Globus pallidus (tissue), 1 donor: ENCODE measurements at regions not wholly inside any gene's neighbourhood (a gene's known extent, or its start where the extent isn't known, plus 50 kb on each side); places are given as distances from the start of the nearest gene placed in this dataset.
A peak's percentile ranks its signal among the peaks of the same experiment; 100 is the strongest.
"Not testable (repeated sequence)": the region's sequence is repeated elsewhere in the genome, so short reads cannot be mapped to it uniquely, and the experiment has no call there.

Experiments
- DNase-seq: peaks from one replicate; pipeline ENCODE4 v3.0.0-alpha.2; 2015; ENCODE audit warnings: low spot score

DNA sequence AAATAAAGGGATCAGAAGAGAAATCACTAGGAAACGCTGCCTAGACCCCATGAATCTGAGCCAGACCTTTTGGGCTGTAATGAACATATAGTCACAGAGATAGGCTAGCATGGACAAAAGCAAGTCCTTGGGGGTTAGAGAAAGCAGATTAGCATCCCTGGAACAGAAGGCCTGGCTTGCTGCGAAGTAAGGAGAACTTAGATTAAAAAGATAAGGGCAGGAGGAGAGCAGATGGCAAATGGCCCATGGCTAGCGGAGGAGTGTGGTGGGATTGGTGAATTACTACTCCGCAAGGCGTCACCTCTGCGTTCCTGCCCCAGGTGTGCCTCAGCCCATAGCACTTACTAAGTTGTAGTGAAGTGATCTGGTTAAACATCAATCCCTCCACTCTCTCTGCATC, 92.3 kb upstream of the ZNF438 start:
- no peak for DNase-seq

DNA sequence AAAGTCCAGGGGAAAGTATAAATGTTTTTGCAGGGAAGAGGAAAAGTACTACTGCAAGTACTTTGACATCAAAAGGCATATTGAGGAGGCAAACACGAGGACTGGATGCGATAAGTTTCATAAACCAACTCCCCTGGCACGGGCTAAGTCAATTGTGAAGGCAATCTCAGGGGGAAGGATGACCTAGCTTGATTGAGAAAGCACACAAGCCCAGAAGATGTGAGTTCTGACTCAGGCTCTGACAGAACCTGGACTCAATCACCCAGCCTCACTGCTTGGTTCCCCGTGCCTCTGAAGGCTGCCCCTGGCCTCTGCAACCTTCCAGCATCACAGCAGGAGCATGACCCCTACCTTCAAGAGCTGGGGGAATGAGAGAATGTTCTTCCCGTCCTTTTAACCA, 93.2 kb upstream of the ZNF438 start:
- no peak for DNase-seq

DNA sequence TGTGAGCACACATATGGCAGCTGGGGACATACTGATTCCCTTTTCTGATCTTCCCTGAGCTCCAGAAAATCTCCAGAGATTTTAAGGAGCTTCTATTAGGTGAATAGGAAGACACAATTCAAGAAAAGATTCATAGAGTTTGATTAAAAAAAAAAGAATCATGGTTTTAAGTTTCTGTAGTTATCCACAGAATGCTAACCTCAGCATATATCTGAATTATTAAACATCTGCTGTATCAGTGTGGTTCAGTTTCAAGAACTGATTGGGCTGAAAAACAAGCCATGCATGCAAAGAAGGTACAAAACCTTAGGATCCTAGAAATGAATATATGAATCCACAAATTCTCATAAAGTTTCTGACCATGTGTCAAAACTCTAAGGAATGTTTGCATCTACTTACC, 94.1 kb upstream of the ZNF438 start:
- DNase-seq, result no peak

DNA sequence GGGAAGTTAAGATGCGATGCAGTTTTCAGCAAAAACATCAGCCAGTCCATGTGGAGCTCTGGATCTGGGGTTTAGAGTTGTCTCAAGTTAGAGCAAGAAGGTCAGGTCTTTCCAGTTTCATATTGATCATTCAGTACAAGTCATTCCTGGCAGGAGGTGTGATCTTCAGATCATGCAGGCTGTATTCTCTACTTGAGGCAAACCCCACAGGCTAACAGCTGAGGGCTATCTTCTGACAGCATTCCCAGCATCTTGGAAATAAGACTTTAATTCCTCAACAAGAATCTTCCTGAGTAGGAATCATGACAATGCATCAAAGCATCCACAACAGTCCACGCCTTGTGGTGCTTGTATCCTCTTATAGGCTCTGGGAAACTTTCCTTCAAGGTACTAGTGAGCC, 94.9 kb upstream of the ZNF438 start:
- DNase-seq, result no peak

DNA sequence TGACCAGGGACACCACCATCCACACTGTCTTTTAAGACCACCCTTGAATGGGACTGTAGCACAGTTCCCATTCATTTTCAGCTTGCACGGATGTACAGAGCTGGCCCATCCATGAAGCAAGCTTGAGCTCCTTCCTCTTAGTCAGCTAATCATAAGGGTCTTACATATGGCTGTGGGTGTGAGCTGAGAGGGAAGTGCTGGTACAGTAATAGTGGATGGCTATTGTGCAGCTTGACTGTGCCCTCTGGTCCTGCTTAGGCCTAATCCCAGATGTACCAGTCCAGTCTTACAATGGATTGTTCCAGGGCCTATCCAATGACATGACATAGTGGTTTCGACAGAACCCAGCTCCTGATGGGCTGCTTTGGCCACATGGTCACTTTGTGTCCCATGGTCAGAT, 96.9 kb upstream of the ZNF438 start:
- DNase-seq, result no peak

DNA sequence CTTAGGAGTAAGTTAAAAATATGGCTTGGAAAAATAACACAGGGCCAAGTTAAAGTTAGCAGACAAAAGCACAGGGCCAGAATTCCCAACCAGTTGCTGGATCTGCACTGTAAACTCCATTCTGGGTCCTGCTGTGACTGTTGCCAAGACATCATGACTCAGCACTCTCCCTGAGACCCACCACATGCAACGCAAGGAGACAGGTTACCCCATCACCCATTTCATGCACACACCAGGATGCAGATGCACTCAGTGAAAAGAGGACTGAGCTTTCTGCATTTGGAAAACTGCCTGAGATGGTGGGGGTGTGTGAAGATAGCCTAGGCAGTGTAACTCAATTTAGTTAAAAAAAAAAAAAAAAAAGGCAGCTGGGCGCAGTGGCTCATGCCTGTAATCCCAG, 97.6 kb upstream of the ZNF438 start:
- DNase-seq, result no peak

DNA sequence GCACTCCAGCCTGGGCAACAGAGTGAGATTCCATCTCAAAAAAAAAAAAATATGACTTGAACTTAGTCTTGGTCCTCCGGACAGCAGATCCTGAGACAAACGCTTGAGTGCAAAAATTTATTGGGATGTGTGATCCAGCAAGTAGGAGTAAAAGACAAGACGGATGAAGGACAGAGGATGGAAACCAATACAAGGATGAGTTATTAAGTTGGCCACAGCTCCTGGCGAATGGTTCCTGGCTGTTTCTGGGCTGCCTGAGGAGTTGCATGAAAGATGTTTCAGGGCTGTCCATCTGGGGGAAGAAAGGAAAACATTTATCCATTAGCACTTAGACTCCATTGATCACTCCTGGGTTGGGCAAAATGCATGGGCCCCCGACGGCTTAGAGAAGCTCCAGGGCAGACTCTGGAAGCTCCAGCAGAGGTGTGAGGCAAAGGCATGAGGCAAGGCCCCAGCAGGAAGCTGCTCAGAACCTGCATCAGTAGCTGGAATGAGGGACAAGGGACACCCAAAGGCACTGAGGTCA, 98.3 kb upstream of the ZNF438 start:
- no peak for DNase-seq

DNA sequence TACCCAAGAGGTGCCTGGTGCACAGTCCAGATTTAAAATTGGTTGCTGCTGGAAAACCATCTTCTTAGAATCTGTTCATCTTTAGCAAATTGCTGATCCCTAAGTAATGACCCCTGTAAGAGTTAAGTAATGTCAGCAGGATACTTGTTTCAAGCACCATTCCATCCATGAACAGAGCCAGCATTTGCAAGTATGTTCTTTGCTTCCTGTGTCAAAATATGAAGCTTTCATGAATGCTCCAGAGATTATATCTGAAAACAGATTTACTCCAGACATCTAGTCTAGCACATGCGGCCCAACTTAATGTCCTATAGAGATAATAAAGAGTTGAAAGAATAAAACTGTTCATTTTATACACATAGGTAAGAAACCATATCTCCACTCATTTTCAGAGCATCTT, 98.7 kb upstream of the ZNF438 start:
- DNase-seq, result no peak

DNA sequence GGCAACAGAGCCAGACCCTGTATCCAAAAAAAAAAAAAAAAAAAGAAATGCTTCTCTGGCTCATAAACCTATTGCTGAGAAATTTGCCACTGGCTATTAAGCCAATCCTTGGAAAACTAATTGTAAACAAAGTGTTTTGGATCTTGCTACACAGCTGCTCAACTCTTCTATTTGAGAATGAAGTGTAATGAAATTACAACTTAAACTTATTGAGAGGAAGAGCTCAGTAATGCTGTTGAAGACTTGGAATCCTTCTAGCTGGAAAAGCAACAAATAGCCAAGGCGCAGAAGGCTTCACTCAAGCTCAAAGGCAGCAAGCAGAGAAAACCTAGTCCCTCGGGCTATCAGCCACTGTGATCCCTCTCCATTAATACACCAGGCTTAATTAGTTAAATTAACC, 99.6 kb upstream of the ZNF438 start:
- DNase-seq, result no peak

DNA sequence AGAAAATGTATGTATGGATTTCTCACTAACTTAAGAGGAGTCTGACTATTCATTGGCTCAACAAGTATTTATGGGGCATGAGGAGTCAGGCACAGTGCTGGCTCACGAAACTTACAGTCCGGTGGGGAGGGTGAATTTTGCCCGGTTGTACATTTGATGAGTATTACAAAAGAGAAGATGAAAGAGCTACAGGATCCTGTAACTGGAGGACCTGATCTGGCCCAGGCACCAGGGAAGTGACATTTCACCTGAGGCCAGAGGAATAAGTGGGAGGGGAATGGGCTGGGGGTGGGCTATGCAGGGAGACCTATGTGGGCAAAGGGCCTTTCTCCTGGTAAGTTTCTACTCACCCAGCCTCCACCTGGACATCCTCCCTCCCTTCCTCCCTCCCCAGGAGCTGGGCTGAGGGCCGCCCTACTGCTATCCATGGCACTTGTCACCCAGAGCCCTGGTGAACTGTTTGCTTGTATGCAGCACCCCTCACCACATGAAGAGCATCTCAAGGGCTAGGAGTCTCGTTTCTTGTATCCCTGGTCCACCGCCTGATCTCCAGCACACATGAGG, 101.1 kb upstream of the ZNF438 start:
- DNase-seq, result no peak

DNA sequence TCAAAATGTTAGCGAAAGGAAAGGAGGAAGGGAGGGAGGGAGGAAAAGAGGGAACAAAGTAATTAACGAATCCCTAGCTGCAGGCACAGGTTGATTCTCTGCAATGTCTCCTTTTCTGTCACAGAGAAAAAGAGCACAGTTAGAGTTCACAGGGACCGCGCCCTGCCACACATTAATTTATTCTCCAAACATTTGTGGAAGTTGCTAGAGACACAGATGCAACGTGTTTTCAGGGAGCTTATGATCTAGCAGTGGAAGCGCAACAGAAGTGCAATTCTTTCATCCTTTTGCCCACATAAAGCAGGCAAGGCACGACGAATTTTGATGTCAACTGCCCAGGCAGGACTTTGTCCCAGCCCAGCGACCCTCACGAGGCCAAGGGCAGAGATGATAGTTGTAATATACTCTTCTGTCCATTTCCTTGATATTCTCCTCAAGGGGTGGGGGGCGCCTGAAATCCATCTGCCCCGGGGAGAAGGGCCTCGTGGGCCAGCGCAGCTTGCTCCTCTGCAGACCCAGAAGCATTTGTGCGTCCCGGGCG, 101.7 kb upstream of the ZNF438 start:
- DNase-seq, result no peak

DNA sequence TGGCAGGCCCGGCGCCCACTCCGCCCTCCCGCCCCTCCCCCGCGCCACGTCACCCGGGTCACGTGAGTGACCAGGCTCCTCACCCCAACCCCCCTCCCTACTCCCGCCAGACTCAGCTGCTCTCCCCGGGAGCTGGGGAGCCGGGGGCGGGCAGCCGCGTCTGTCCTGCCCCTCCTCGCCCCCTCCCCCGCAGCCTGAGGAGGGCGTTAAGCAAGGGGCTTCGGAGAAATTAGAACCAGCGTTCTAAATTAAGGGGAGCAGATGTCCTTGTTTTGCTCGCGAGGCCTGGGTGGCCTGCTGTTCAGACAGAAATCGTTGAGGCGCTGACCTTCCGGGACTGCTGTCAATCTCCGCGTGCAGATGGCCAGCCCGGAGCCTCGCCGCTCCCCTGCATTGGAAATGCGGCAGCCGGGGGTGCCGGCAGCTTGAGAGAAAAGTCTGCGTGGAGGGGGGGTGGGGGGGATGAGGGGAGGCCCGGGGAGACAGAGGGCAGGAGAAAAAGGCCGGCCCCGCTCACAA, 102.2 kb upstream of the ZNF438 start:
- peak; percentile 93 for DNase-seq

DNA sequence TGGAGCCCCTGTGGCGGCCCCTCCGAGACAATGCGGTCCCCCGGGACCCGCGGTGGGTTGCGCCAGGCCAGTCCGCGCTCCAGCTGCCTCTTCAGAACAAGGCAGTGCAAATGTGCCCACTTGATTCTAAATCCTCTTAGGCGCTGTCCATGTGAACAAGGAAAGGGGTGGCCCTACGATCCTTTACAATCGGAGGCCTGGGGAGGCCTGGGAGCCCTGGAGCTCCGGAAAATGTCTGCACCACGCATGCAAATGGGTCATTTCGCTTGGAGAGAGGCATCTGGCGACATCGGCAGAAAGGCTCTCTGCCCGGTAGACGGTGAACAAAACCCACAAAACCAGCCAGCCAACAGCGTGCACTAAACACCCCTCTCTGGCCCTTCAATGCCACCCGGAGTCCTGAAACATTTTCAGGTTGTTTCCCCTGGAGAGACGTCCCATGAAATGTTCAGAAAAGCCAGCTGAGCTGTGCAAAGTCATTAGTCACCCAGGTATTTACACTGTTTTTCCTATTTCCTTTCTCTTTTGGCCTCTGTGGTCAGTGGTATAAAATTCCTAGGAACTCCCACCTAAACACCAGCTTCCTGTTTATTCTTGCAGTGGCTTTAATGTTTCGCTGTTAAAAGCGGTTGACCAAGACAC, 102.8 kb upstream of the ZNF438 start:
- DNase-seq, result peak; percentile 76

DNA sequence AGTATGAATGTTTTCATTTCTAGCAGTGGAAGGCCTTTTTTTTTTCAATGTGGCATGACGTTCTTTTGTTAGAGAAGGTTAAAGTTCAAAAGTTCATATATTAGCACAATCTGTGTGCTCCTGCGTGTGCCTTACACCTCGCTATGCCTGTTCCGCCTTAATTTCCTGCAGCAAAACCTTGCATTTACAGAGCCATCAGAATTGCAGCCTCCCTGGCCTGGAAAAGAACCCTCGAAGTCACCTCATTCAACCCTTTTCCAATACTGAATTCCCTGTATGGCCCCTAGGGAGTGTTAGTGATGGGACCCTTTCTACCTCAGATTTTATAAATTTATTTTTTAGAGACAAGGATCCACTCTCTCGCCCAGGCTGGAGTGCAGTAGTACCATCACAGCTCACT, 103.5 kb upstream of the ZNF438 start:
- no peak for DNase-seq

DNA sequence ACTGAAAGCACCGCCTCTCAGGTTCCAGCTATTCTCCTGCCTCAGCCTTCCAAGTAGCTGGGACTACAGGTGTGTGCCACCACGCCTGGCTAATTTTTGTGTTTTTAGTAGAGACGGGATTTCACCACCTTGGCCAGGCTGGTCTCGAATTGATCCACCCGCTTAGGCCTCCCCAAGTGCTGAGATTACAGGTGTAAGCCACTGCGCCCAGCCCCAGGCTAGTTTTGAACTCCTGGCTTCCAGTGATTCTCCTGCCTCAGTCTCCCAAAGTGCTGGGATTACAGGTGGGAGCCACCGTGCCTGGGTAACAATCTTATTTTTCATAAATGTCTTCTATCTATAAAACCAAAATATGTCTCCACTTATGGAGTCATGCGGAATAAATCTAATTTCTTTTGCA, 104.1 kb upstream of the ZNF438 start:
- not testable (repeated sequence) for DNase-seq

DNA sequence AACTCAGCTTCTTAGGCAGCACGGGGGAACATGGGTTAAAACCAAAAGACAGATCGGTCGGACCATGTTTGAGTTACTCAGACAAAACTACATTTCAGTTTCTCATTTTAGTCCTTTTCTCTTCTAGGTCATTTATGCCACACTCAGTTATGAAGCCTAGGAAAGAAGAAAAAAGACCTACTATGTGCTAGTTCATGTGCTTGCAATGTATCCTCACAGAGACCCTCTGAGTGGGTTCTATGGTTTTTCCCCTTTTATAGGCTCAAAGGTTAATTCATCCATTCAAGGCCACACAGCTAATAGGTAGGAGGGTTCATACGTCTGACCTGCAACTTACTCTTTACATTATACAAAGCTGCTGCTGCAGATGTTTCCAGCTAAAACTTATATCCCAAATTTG, 104.7 kb upstream of the ZNF438 start:
- DNase-seq, result no peak

DNA sequence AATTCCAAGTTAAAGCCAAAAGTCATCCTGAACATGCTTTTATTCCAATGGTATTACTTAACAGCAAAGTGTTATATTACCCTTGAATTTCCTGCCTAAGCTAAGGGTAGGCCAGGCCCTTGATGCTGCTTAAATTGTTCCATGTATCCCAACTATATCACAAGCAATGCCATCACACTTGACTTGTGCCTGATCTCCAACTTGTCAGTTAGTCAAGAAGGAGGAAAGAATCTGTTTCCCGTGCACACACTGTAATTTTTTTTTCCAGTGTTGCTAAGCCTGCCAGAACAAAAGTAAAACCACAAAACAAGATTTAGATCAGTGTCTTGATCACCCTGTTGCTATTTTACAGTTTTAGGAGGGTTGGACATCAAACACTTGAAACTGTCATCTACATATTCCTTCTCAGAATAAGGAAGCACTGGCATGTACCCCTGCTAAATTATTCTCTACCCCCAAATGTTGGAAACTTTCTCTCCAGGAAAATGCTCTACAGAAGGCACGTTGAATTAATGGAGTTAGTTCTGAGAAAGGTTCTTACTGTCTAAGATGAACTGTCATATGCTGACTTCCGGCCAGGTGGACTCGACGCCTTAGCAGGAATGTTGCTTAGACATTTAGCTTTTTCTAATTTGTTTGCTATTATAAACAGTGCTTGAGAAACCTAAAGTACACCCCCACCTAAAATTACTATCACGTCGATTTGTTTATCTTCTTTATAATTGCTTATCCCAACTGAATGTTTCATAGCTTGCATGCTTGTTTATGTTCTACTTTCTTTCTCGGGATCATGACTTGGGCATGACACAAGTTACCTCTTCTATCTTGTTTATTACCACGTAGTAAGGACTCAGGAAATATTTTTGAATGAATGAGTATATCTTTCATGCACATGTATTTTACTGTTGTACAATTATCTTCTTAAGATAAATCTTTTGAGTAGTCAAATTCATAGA, 105.5 kb upstream of the ZNF438 start:
- DNase-seq, result no peak

DNA sequence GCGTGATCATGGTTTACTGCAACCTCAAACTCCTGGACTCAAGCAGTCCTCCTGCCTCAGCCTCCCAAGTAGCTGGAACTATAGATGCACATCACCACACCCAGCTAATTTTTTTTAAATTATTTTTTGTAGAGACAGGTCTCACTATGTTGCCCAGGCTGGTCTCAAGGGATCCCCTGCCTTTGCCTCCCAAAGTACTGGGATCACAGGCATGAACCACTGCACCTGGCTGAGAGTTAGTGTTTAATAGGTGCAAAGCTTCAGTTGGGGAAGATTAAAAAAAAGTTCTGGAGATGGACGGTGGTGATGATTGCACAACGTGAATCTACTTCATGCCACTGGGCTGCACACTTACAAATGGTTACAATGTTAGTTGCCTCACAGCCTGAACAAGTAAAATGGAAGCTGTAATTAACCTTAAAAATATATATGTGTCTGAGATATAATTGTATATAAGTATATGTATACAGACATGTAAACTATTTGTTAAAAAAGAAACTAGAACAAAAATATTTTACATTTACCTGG, 106.4 kb upstream of the ZNF438 start:
- DNase-seq, result no peak

DNA sequence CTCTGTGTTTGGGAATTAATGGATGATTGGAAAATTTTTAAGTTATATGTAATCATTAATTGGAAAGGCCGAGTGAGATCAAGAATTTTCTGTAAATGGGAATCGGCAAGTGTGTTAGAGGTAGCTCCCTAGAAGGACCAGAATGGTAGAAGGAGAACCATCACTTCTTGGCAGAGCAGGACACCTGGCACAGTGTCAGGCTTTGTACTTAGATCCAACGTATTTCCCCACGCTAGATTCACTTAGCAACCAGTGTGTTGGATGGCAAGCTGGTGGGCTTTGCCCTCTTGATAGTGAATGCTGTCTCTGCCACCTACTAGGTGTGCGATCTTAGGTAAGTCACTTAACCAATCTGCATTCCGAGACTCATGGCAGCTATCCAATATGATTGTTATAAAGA, 107.8 kb upstream of the ZNF438 start:
- DNase-seq, result no peak

DNA sequence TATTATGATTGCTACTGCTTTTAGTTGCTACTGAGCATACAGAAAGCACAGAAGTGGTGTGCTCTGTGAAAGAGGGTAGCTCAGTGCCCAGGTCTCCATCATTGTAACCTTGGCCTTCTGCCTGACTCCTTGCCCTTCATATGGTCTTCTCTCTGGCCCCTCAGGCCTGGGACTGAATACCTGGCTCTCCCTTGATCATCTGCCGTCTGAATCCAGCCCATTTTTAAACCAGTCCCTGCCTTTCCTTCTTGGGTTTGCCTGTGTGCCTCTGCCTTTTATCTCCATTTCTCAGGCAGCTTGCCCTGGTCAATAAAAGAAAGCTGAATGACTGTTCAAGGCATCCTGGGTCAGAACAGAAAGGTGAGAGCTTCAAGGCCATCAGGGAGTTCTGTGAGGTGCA, 109.1 kb upstream of the ZNF438 start:
- no peak for DNase-seq

DNA sequence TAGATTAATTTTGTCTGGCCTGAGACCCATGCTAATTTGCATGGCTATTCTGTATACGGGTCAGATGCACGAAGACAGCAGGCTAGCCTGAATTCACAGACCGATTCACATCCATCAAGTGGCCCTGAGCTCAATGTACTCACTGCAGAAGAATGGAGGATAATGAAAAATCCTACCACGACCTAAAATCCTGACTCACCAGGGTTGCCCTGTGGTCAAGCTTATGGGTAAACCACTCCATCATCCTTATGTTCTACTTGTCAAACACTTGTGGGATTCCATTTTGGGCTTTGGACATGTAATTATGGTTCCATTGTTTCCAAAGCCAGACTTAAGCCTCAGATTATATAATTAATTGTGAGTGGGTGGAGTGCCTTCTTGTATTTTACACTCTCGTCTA, 110.4 kb upstream of the ZNF438 start:
- no peak for DNase-seq

DNA sequence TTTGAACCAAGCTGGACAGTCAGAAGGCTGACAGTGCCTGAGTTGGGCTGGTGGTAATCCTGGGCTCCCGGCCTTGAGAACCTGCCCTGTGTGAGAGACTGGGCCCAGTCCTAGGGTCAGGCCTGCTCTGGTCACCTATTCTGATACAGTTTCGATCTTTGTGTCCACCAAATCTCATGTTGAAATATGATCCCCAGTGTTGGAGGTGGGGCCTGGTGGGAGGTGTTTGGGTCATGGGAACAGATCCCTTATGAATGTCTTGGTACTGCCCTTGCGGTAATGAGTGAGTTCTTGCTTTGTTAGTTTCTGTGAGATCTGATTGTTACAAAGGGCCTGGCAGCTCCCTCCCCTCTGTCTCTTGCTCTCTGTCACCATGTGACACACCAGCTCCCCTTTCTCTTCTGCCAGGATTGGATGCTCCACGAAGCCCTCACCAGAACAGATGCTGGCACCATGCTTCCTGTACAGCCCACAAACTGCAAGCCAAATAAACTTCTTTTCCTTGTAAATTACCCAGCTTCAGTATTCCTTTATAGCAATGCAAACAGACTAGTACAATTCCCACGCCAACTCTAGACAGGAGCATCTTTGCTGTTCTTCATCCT, 111.8 kb upstream of the ZNF438 start:
- peak; percentile 71 for DNase-seq
